HG03575 (cell line): ENCODE measurements at regions not wholly inside any gene's neighbourhood (a gene's known extent, or its start where the extent isn't known, plus 50 kb on each side); places are given as distances from the start of the nearest gene placed in this dataset.

Experiments
- ATAC-seq: cut with Tn5 transposase; IDR thresholded peaks from one replicate; pipeline ENCODE4 v1.9.1; 2021; ENCODE audit not compliant: unreplicated experiment, insufficient number of reproducible peaks, low FRiP score; ENCODE audit errors: extremely low read depth

DNA sequence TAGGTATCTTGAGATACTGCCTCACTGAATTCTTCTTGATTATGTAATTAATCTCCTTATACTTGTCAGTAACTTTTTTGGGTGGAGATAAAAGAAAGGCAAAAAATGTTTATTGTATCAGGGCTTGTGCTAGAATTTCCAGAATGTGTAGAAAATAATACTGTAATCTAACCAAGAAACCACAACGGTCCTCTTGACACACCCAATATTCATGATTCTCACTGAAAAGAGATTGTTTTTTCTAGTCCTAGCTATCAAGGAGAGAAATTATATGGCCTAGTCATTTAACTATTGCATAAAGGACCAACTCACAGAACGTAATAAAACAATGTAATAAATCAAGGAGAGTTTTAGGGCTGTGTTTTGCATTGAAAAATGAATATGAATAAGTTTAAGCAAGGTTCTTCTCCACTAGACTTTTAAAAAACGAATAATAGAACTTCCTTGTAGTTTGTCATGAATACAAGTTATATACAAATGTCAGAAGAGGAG, 80.0 kb upstream of the STEAP4 start:
- ATAC-seq = no peak

GRCh38 chr7:88377434-88377833, 70.7 kb upstream of the STEAP4 start:
- no peak for ATAC-seq

GRCh38 chr7:88368686-88369085, 62.0 kb upstream of the STEAP4 start:
- ATAC-seq = no peak

DNA sequence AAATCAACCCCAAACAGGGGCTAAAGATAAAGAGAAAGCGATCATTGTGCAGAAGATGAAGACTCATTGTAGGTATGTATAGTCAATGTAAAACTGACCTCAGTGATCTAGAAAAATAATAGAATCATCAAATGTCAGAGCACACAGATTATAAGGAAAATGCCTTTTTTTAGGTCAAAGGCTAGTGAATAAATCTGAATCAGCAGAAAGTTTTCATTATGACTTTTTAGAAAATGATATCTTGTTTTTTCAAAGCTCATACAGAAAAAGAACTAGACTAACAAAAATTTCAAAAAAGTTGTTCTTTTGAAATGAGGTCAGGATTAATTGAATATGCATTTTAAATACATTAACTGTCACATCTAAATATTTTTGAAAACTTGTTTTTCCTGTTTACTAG, 60.2 kb upstream of the STEAP4 start:
- ATAC-seq = no peak

- ATAC-seq = no peak
These were observed 57.2 kb upstream of the STEAP4 start for GRCh38 chr7:88363869-88364268.

DNA sequence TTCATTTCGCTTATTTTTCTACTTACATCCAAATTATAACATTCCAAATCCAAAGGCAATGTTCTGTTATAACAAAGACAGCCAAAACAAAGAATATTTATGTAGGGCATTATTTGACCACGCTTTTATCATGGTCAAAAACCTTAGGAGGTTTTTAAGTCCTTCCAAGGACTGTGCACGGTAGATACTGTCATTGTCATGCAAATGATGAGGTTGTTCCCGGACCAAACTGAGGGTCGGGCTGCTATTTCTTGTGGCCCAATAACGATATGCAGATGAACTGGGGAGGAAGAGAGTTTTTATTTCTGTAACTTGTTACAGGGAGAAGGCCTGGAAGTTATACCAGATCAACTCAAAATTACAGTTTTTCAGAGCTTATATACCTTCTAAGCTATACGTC, 56.6 kb upstream of the STEAP4 start:
- ATAC-seq = no peak

DNA sequence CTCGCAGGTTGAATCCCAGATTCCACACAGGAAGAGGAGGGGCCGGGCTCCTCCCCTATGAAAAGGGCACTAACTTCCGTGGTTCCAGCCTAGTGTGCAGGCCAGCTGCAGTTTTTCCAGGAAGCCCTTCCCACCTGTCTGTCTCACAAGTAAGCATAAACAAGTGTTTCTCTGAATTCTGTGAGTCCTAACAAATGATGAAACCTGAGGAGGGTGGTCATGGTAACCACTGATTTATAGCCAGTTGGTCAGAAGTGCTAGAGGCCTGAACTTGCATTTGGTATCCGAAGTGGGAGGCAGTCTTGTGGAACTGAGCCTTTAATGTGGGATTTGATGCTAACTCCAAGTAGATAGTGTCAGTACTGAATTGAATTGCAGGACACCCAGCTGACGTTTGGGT, 54.7 kb upstream of the STEAP4 start:
- ATAC-seq = no peak

DNA sequence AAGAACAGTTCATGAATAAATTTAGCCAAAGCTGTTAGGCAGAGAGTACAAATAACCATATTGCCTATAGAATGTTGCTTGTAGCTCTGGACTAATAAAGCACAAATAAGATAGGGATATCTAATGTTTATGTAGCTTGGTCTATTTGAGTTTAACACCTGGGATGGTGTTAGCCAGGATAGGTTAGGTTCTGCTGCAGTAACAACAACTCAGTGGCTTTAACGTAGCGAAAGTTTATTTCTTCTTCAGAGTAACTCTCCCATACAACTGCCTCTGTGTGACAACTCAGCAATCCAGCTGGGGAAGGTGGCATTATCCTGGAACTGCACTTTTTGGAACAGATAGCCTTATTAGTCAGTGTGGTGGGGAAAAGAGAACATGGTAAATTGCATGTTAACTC, 52.2 kb upstream of the STEAP4 start:
- no peak for ATAC-seq

- ATAC-seq = no peak
These were observed 51.8 kb upstream of the STEAP4 start for GRCh38 chr7:88358526-88358838.

DNA sequence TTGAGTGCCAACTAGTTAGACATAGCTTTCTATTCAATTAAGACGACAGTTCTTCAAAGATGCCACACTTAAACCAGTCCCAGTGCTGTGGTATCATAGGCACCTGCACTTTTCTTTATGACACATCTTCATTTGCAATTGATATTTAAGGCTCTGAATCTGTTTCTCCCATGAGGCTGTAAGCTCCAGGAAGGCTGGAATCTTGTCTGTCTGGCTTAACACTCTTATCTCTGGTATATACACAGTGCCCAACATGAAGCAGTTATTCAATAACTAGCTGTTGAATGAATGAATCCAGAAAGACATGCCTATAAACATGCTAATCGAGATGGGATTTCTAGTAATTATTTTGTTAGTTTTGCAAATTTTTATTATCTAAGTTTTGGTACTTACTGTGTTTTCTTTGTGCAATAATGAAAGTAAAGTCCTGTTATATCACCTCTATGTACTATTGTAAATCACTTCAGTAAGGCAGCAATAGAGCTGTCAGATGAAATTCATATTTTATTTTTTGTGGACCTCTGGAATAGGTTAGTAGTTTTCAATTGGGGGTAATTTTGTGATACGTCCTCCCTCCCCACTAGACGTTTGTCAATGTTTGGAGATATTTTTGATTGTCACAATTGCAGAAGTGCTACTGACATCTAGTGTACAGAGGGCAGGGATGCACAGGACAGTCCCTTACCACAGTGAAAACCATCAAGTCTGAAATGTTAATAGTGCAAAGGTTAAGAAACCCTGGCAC, 51.3 kb upstream of the STEAP4 start:
- no peak for ATAC-seq

GRCh38 chr7:88357294-88357693, 50.6 kb upstream of the STEAP4 start:
- no peak for ATAC-seq
